Upper lobe of right lung (tissue), 1 donor: ENCODE measurements at regions not wholly inside any gene's neighbourhood (a gene's known extent, or its start where the extent isn't known, plus 50 kb on each side); places are given as distances from the start of the nearest gene placed in this dataset.
"Not testable (repeated sequence)": the region's sequence is repeated elsewhere in the genome, so short reads cannot be mapped to it uniquely, and the experiment has no call there.

Source experiments
- ATAC-seq: fragments of 200-7000 bp; cut with Tn5 transposase; one replicate; pipeline ENCODE4 v1.9.1; 2020; ENCODE audit warnings: mild to moderate bottlenecking, moderate library complexity
- DNase-seq: peaks from one replicate; pipeline ENCODE4 v3.0.0-alpha.2; 2020
- H3K27ac ChIP-seq: fragments of 200-600 bp; one replicate; pipeline ENCODE4 v1.8.0; 2022
- H3K27me3 ChIP-seq: fragments of 200-600 bp; one replicate; pipeline ENCODE4 v1.8.0; 2022; ENCODE audit warnings: mild to moderate bottlenecking
- H3K36me3 ChIP-seq: fragments of 200-600 bp; one replicate; pipeline ENCODE4 v1.8.0; 2022
- H3K4me1 ChIP-seq: fragments of 200-600 bp; one replicate; pipeline ENCODE4 v1.8.0; 2022
- H3K4me3 ChIP-seq: fragments of 200-600 bp; one replicate; pipeline ENCODE4 v1.8.0; 2022; ENCODE audit warnings: mild to moderate bottlenecking
- H3K9me3 ChIP-seq: fragments of 200-600 bp; one replicate; pipeline ENCODE4 v1.8.0; 2022
- CTCF ChIP-seq: fragments of 200-600 bp; IDR thresholded peaks from one replicate; pipeline ENCODE4 v1.8.0; 2022; ENCODE audit warnings: antibody characterized with exemption
- intact Hi-C: fragments of 100-400 bp; cut with DNase I; formaldehyde crosslinking; loops from one replicate; pipeline ENCODE4 v1.11.0; 2022
- donor health status: DM: no; HTN: yes; CAD: no; lungs with severe emphysema.

GRCh38 chr7:152504816-152505215, 69.0 kb upstream of the KMT2C start:
- ATAC-seq (no peak), DNase-seq (no peak)
- no peak overlapping the region for H3K4me3 ChIP-seq
- no peak overlapping the region for H3K27ac ChIP-seq
- no peaks in the 10 kb centered on the region for H3K36me3 ChIP-seq
- H3K4me1 ChIP-seq, result no peaks in the 10 kb centered on the region
- no peaks in the 10 kb centered on the region for H3K27me3 ChIP-seq
- TF ChIP-seq CTCF, result no peak
- no peaks in the 10 kb centered on the region for H3K9me3 ChIP-seq
- intact Hi-C loops, result no loop called here

- ATAC-seq, result peak; percentile 52
- DNase-seq, result no peak
- no peaks in the 10 kb centered on the region for H3K9me3 ChIP-seq
- no peak for TF ChIP-seq CTCF
- no peak overlapping the region for H3K27ac ChIP-seq
- intact Hi-C loops, result no loop called here
- H3K36me3 ChIP-seq, result no peaks in the 10 kb centered on the region
- no peaks in the 10 kb centered on the region for H3K4me1 ChIP-seq
- H3K27me3 ChIP-seq, result no peaks in the 10 kb centered on the region
- H3K4me3 ChIP-seq, result no peak overlapping the region
These were observed 68.6 kb upstream of the KMT2C start for GRCh38 chr7:152504367-152504766.

GRCh38 chr7:152502813-152503790, 67.3 kb upstream of the KMT2C start:
- DNase-seq (no peak), ATAC-seq (peak; percentile 25)
- TF ChIP-seq CTCF, result no peak
- no peak overlapping the region for H3K27ac ChIP-seq
- H3K4me1 ChIP-seq, result no peaks in the 10 kb centered on the region
- no peak overlapping the region for H3K4me3 ChIP-seq
- H3K9me3 ChIP-seq, result no peaks in the 10 kb centered on the region
- no peaks in the 10 kb centered on the region for H3K27me3 ChIP-seq
- H3K36me3 ChIP-seq, result no peaks in the 10 kb centered on the region
- intact Hi-C loops, result no loop called here

- no peak for ATAC-seq
- intact Hi-C loops, result no loop called here
These were observed 65.7 kb upstream of the KMT2C start for GRCh38 chr7:152501506-152501905.

GRCh38 chr7:152499969-152500368, 64.2 kb upstream of the KMT2C start:
- intact Hi-C loops, H3K4me1 ChIP-seq, H3K9me3 ChIP-seq, H3K36me3 ChIP-seq, ATAC-seq, H3K27ac ChIP-seq, H3K27me3 ChIP-seq, H3K4me3 ChIP-seq, DNase-seq: not testable (repeated sequence)

More at GRCh38 chr7:152501506-152501905, 65.7 kb upstream of the KMT2C start:
- H3K27me3 ChIP-seq, result no peaks in the 10 kb centered on the region
- no peak for TF ChIP-seq CTCF
- H3K27ac ChIP-seq, result no peak overlapping the region
- H3K4me1 ChIP-seq, result no peaks in the 10 kb centered on the region
- no peaks in the 10 kb centered on the region for H3K9me3 ChIP-seq
- no peaks in the 10 kb centered on the region for H3K36me3 ChIP-seq
- no peak overlapping the region for H3K4me3 ChIP-seq
- no peak for DNase-seq

GRCh38 chr7:152495867-152496266, 60.1 kb upstream of the KMT2C start:
- Histone ChIP-seq H3K27me3 (no peaks in the 10 kb centered on the region), H3K36me3 (no peaks in the 10 kb centered on the region), H3K27ac (no peak overlapping the region), H3K4me1 (no peaks in the 10 kb centered on the region), H3K9me3 (no peaks in the 10 kb centered on the region), H3K4me3 (no peak overlapping the region)
- no peak for TF ChIP-seq CTCF
- DNase-seq (no peak), ATAC-seq (no peak)
- intact Hi-C loops, result no loop called here
